Lower leg skin (tissue), 3 donors: ENCODE measurements at regions not wholly inside any gene's neighbourhood (a gene's known extent, or its start where the extent isn't known, plus 50 kb on each side); places are given as distances from the start of the nearest gene placed in this dataset.

ENCODE experiments used
- POLR2A ChIP-seq, 2 donors: fragments of 450-650 bp; IDR thresholded peaks; one replicate each; pipeline ENCODE4 v1.6.1; 2016 to 2017; ENCODE audit warnings: antibody characterized with exemption in 2 of 2, mild to moderate bottlenecking in 1 of 2, moderate library complexity in 1 of 2
- TF ChIP-seq, protein P1 (sequence below), 3 donors: fragments of 450-650 bp; IDR thresholded peaks; one replicate each; pipeline ENCODE4 v1.5.1; 2016; ENCODE audit warnings: antibody characterized with exemption in 3 of 3, mild to moderate bottlenecking in 3 of 3, moderate library complexity in 2 of 3

- TF ChIP-seq, protein P1, sequence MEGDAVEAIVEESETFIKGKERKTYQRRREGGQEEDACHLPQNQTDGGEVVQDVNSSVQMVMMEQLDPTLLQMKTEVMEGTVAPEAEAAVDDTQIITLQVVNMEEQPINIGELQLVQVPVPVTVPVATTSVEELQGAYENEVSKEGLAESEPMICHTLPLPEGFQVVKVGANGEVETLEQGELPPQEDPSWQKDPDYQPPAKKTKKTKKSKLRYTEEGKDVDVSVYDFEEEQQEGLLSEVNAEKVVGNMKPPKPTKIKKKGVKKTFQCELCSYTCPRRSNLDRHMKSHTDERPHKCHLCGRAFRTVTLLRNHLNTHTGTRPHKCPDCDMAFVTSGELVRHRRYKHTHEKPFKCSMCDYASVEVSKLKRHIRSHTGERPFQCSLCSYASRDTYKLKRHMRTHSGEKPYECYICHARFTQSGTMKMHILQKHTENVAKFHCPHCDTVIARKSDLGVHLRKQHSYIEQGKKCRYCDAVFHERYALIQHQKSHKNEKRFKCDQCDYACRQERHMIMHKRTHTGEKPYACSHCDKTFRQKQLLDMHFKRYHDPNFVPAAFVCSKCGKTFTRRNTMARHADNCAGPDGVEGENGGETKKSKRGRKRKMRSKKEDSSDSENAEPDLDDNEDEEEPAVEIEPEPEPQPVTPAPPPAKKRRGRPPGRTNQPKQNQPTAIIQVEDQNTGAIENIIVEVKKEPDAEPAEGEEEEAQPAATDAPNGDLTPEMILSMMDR (IDR thresholded peaks at IDR 0.05), result no peak
- TF ChIP-seq POLR2A (IDR thresholded peaks at IDR 0.05), result no peak
Measured at GRCh38 chr6:14259594-14260152, 142.1 kb downstream of the CD83 start.
